Stimulated activated CD4-positive, alpha-beta T cell treated with anti-CD3 and anti-CD28 coated beads, Interleukin-1b, Interleukin-23, amount 100 ng/mL, for 4 hours (primary cell): ENCODE measurements at regions not wholly inside any gene's neighbourhood (a gene's known extent, or its start where the extent isn't known, plus 50 kb on each side); places are given as distances from the start of the nearest gene placed in this dataset.

Experiments
- DNase-seq, 2 donors: peaks; one replicate each; pipeline ENCODE4 v3.0.0-alpha.2; 2020; ENCODE audit warnings: low read depth in 2 of 2

GRCh38 chr9:126125577-126125976 is 201.1 kb upstream of the MVB12B start:
- DNase-seq: no peak

- DNase-seq: no peak
Observed at GRCh38 chr9:126125992-126126409, 200.6 kb upstream of the MVB12B start.

- DNase-seq: no peak
Observed at GRCh38 chr9:126126807-126127206, 199.8 kb upstream of the MVB12B start.

GRCh38 chr9:126127591-126127990 is 199.0 kb upstream of the MVB12B start:
- DNase-seq: no peak

GRCh38 chr9:126128494-126129142 is 198.0 kb upstream of the MVB12B start:
- DNase-seq: no peak

GRCh38 chr9:126131066-126132010 is 195.3 kb upstream of the MVB12B start:
- DNase-seq: no peak

- no peak for DNase-seq
Observed at GRCh38 chr9:126132746-126133145, 193.9 kb upstream of the MVB12B start.

- DNase-seq: no peak
Observed at GRCh38 chr9:126144196-126144595, 182.4 kb upstream of the MVB12B start.

GRCh38 chr9:126144603-126145456 is 181.8 kb upstream of the MVB12B start:
- DNase-seq: no peak

- DNase-seq: no peak
Observed at GRCh38 chr9:126145887-126146253, 180.8 kb upstream of the MVB12B start.

GRCh38 chr9:126146254-126147145 is 180.1 kb upstream of the MVB12B start:
- peak in 1 of 2 donors; percentile 5 for DNase-seq

GRCh38 chr9:126147186-126147935 is 179.3 kb upstream of the MVB12B start:
- no peak for DNase-seq

- DNase-seq: no peak
Observed at GRCh38 chr9:126147936-126148870, 178.4 kb upstream of the MVB12B start.

GRCh38 chr9:126148994-126149393 is 177.6 kb upstream of the MVB12B start:
- DNase-seq: no peak

- DNase-seq: no peak
Observed at GRCh38 chr9:126149661-126150060, 177.0 kb upstream of the MVB12B start.

GRCh38 chr9:126150411-126151030 is 176.1 kb upstream of the MVB12B start:
- DNase-seq: no peak

GRCh38 chr9:126151031-126151685 is 175.5 kb upstream of the MVB12B start:
- no peak for DNase-seq

GRCh38 chr9:126151686-126152134 is 174.9 kb upstream of the MVB12B start:
- DNase-seq: no peak
